HEK293T (cell line): ENCODE measurements at regions not wholly inside any gene's neighbourhood (a gene's known extent, or its start where the extent isn't known, plus 50 kb on each side); places are given as distances from the start of the nearest gene placed in this dataset.

Source experiments
- CTCF ChIA-PET: fragments of 350-600 bp; formaldehyde crosslinking; extraction: SDS; loops from one replicate; lab custom pipeline; 2021; ENCODE audit warnings: antibody characterized with exemption, inconsistent platforms; lab: Yijun Ruan, JAX
- POLR2A ChIA-PET: fragments of 350-600 bp; formaldehyde crosslinking; extraction: SDS; loops from one replicate; lab custom pipeline; 2020; ENCODE audit warnings: antibody characterized with exemption, inconsistent platforms; lab: Yijun Ruan, JAX
- DNase-seq: peaks from one replicate; pipeline ENCODE4 v3.0.0; 2012; ENCODE audit warnings: mixed read lengths; ENCODE audit errors: extremely low spot score
- ARNT ChIP-seq: fragments of 450-650 bp; IDR thresholded peaks from 2 replicates; pipeline ENCODE4 v1.6.1; 2017; ENCODE audit warnings: mild to moderate bottlenecking
- BHLHE40 ChIP-seq: fragments of 450-650 bp; IDR thresholded peaks from 2 replicates; pipeline ENCODE4 v1.6.1; 2016; ENCODE audit warnings: mild to moderate bottlenecking, moderate library complexity, borderline replicate concordance
- CTBP1 ChIP-seq: fragments of 450-650 bp; IDR thresholded peaks from 2 replicates; pipeline ENCODE4 v1.6.1; 2016; ENCODE audit warnings: borderline replicate concordance
- ELF4 ChIP-seq: fragments of 450-650 bp; IDR thresholded peaks from 2 replicates; pipeline ENCODE4 v1.6.1; 2017; ENCODE audit warnings: antibody characterized with exemption
- FOXA1 ChIP-seq: fragments of 450-650 bp; IDR thresholded peaks from 2 replicates; pipeline ENCODE4 v1.6.1; 2016; ENCODE audit warnings: mild to moderate bottlenecking
- FOXK2 ChIP-seq: fragments of 450-650 bp; IDR thresholded peaks from 2 replicates; pipeline ENCODE4 v1.6.1; 2016; ENCODE audit warnings: mild to moderate bottlenecking
- FOXM1 ChIP-seq: fragments of 450-650 bp; IDR thresholded peaks from 2 replicates; pipeline ENCODE4 v1.6.1; 2017; ENCODE audit warnings: mild to moderate bottlenecking, borderline replicate concordance
- HDGF ChIP-seq: fragments of 450-650 bp; IDR thresholded peaks from 2 replicates; pipeline ENCODE4 v1.6.1; 2017; ENCODE audit warnings: antibody characterized with exemption, borderline replicate concordance
- L3MBTL2 ChIP-seq: fragments of 450-650 bp; conservative IDR thresholded peaks from 2 replicates; pipeline ENCODE4 v1.6.1; 2016; ENCODE audit warnings: mild to moderate bottlenecking
- LEF1 ChIP-seq: fragments of 450-650 bp; IDR thresholded peaks from 2 replicates; pipeline ENCODE4 v1.6.1; 2017; ENCODE audit warnings: mild to moderate bottlenecking, borderline replicate concordance
- NFRKB ChIP-seq: fragments of 450-650 bp; IDR thresholded peaks from 2 replicates; pipeline ENCODE4 v1.6.1; 2016; ENCODE audit warnings: mild to moderate bottlenecking, moderate library complexity
- PKNOX1 ChIP-seq: fragments of 450-650 bp; IDR thresholded peaks from 2 replicates; pipeline ENCODE4 v1.6.1; 2016
- SP1 ChIP-seq: fragments of 450-650 bp; IDR thresholded peaks from 2 replicates; pipeline ENCODE4 v1.6.1; 2017
- SUZ12 ChIP-seq: fragments of 450-650 bp; IDR thresholded peaks from 2 replicates; pipeline ENCODE4 v1.6.1; 2016; ENCODE audit warnings: mild to moderate bottlenecking
- TARDBP ChIP-seq: fragments of 450-650 bp; IDR thresholded peaks from 2 replicates; pipeline ENCODE4 v1.6.1; 2016
- ZNF384 ChIP-seq: fragments of 450-650 bp; IDR thresholded peaks from 2 replicates; pipeline ENCODE4 v1.6.1; 2016

GRCh38 chr7:130935564-130936157, 201.7 kb upstream of the KLF14 start:
- POLR2A ChIA-PET, result interaction anchor here (1.1 kb wide), 1 partner anchor 558 kb away, joined by 3 read pairs; no protein-coding TSS in a partner anchor
- DNase-seq, result no peak
- TF ChIP-seq FOXK2, result no peak
- no peak for TF ChIP-seq SUZ12
- TF ChIP-seq ZNF384, result no peak
- no peak for TF ChIP-seq LEF1
- TF ChIP-seq CTBP1, result no peak
- TF ChIP-seq SP1, result no peak
- no peak for TF ChIP-seq PKNOX1
- TF ChIP-seq BHLHE40, result no peak
- TF ChIP-seq NFRKB, result no peak
- no peak for TF ChIP-seq ELF4
- no peak for TF ChIP-seq HDGF
- CTCF ChIA-PET, result no interaction called here

GRCh38 chr7:130936202-130936931, 202.4 kb upstream of the KLF14 start:
- no peak for DNase-seq
- POLR2A ChIA-PET, result no interaction called here
- CTCF ChIA-PET, result interaction anchor here (1.8 kb wide), 1 partner anchor 39 kb away, joined by 4 read pairs; no protein-coding TSS in a partner anchor
- TF ChIP-seq L3MBTL2, result no peak
- TF ChIP-seq HDGF, result no peak
- no peak for TF ChIP-seq ARNT
- no peak for TF ChIP-seq CTBP1
- TF ChIP-seq SP1, result no peak
- no peak for TF ChIP-seq LEF1
- no peak for TF ChIP-seq SUZ12
- TF ChIP-seq FOXK2, result no peak
- no peak for TF ChIP-seq ZNF384
- TF ChIP-seq BHLHE40, result no peak
- no peak for TF ChIP-seq FOXM1

GRCh38 chr7:130937016-130937415, 203.0 kb upstream of the KLF14 start:
- no peak for DNase-seq
- ChIA-PET CTCF (interaction anchor here (1.8 kb wide), 1 partner anchor 40 kb away, joined by 4 read pairs; no protein-coding TSS in a partner anchor), POLR2A (no interaction called here)
- TF ChIP-seq L3MBTL2, result no peak

GRCh38 chr7:130937830-130938229, 203.8 kb upstream of the KLF14 start:
- POLR2A ChIA-PET, result no interaction called here
- CTCF ChIA-PET, result interaction anchor here (1.8 kb wide), 1 partner anchor 41 kb away, joined by 4 read pairs; no protein-coding TSS in a partner anchor
- DNase-seq, result no peak
- no peak for TF ChIP-seq ELF4
- no peak for TF ChIP-seq SP1

GRCh38 chr7:130938661-130939060, 204.7 kb upstream of the KLF14 start:
- CTCF ChIA-PET, result no interaction called here
- POLR2A ChIA-PET, result no interaction called here
- TF ChIP-seq SUZ12 (no peak), FOXM1 (no peak), PKNOX1 (no peak), ELF4 (no peak), FOXA1 (no peak), LEF1 (no peak), SP1 (no peak), BHLHE40 (no peak), HDGF (no peak), TARDBP (no peak), L3MBTL2 (no peak), ZNF384 (no peak), FOXK2 (no peak), NFRKB (no peak)
- no peak for DNase-seq

- CTCF ChIA-PET, result interaction anchor here (0.7 kb wide), 1 partner anchor 588 kb away, joined by 3 read pairs; no protein-coding TSS in a partner anchor
- no peak for TF ChIP-seq LEF1
- no peak for TF ChIP-seq NFRKB
- TF ChIP-seq FOXK2, result no peak
- no peak for TF ChIP-seq L3MBTL2
- no peak for TF ChIP-seq CTBP1
- no peak for TF ChIP-seq ARNT
- no peak for TF ChIP-seq HDGF
- TF ChIP-seq FOXA1, result no peak
- no peak for TF ChIP-seq BHLHE40
- no peak for TF ChIP-seq SUZ12
- no peak for TF ChIP-seq SP1
- TF ChIP-seq ZNF384, result no peak
- TF ChIP-seq FOXM1, result no peak
- TF ChIP-seq PKNOX1, result no peak
- no peak for TF ChIP-seq ELF4
- TF ChIP-seq TARDBP, result no peak
- DNase-seq, result no peak
- POLR2A ChIA-PET, result no interaction called here
Measured at GRCh38 chr7:130939321-130940095, 205.5 kb upstream of the KLF14 start.
